Activated T-helper 1 cell treated with anti-CD3 and anti-CD28 coated beads, Interleukin-2, amount 50 U/mL, for 16 hours (primary cell): ENCODE measurements at regions not wholly inside any gene's neighbourhood (a gene's known extent, or its start where the extent isn't known, plus 50 kb on each side); places are given as distances from the start of the nearest gene placed in this dataset.

Source experiments
- DNase-seq, 2 donors: peaks; one replicate each; pipeline ENCODE4 v3.0.0-alpha.2; 2020; ENCODE audit warnings: low read depth in 1 of 2, low spot score in 1 of 2

- no peak for DNase-seq
Observed at GRCh38 chr15:39140060-39140604, 440.7 kb upstream of the THBS1 start.

GRCh38 chr15:39142500-39142899 is 438.4 kb upstream of the THBS1 start:
- DNase-seq, result no peak

DNA sequence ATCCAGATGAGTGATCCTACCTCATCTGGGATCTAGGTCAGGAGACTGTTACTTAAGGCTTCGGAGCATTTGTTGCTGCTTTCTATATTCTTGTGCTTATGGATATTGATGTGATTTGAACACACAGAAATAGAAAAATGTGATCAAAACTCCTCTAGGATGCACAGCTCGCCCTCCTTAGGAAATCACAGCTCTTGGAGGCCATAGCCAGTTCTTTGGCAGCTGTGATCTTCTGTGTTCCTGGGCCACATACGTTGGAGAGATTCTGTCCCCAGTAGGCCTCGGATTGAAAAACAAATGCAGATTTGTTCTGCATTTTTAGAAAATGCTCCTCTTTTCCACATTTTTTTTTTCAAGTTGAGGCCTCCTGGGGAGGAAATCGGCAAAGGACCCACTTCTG is 437.4 kb upstream of the THBS1 start:
- no peak for DNase-seq

DNA sequence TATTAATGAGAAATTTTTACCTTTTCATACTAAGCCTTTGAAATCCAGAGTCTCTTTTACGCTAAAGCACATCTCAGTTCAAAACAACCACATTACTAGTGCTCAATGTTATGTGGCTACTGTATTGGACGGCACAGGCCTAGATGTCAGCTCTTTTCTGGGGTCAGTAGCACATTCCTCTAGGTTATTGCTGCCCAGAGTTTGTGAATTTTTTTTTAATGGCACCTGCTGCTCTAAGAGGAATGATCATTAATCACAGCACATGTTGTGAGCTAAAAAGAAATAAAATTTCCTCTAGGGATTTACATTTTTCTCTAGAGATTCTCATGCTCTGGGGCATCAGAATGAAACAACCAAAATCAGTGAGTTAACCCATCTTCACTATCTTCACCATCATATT is 436.8 kb upstream of the THBS1 start:
- DNase-seq, result no peak

DNA sequence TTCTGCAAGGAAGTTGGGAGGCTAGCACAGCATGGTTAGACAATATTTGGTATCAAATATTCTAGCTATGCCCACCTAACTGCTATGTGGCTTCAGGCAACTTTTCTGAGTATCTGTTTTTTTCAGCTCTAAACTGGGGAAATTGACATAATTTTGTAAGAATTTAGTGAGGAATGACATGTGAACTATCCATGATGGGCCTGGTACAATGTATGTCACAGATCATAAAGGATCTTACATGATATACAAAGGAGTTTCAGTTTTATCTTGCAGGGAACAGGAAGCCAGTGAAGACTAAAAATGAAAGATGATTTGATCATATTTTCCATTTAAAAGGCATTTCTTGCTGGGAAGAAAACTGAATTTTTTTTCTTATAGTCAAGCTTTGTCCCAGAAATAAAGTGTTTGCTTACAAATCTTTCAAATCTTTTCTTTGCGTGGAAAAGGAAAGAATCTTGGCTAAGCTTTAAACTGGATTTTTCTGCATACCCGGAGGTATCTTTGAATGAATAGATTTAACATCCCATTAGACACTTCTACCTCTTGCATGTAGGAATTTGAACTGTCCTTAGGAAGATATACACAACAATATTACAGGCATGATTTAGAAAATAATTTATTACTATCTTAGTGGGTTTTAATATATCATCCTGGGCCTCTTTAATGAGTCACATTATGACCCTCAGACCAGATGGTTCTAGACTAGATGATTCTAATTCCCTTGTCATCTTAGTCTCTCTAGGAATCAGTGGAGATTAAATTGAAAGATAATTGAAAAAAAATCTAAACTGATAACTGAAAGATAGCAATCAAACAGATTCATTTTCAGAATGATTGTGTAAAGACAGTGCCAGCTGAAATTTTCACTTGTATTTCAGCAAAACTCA is 436.0 kb upstream of the THBS1 start:
- DNase-seq, result no peak

DNA sequence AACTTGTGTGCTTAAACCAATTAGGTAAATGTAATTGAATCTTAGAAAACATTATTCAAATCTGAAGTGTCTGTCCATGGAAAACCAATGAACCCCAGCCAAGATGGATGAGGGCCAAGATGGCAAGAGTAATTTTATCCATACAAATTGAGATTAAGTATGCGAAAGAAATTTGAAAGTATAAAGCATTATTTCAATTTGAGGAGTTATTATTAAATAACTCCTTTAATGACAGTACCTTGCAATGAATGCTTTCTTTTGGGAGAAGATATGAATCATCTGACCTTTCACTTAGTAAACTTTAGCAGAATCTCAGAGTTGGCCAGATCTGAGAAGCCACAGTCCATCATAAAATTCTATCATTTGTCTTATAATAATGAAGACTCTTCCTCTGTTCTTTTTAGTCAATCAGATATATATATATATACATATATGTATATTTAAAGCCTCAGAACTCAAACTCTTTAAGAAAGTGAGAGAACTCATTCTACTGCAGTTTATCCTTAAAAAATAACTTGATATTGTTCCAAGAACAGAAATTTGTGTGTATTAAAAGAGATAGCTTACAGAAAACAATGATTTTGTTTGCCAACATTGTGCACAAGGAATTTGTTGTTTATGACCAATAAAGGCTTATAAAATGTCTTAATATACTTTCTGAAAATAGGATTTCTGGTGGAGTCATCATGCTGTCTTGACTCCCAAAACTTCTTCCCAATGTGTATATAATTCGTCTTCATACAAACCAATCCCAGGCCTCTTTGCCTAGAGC is 434.8 kb upstream of the THBS1 start:
- no peak for DNase-seq

GRCh38 chr15:39149636-39150150 is 431.2 kb upstream of the THBS1 start:
- DNase-seq, result no peak

- no peak for DNase-seq
Observed at GRCh38 chr15:39151545-39151944, 429.3 kb upstream of the THBS1 start.

DNA sequence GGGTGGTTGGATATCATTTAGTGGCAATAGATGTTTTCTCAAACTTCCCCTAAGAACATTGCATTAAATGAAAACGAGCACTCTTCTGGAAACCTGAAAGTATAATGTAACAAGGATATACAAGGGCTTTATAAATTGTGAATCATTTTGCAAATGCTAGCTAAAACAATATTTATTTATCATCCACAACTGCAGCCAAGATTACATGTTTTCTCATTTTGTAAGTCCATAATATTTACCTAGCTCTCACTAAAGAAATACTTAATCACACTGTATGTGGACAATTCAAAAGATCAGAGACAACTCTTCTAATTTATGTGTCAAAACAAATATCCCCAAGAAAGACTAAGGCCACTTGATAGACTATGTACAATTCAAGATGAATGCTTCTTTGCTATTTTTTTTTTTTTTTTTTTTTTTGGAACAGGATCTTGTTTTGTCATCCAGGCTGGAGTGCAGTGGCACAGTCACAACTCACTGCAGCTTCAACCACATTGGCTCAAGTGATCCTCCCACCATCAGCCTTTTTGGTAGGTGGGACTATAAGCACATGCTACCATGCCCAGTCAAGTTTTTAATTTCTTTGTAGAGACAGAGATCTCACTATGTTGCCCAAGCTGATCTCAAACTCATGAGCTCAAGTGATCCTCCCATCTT is 427.7 kb upstream of the THBS1 start:
- no peak for DNase-seq

GRCh38 chr15:39153716-39154115 is 427.2 kb upstream of the THBS1 start:
- no peak for DNase-seq

- DNase-seq, result no peak
Observed at GRCh38 chr15:39154227-39154638, 426.6 kb upstream of the THBS1 start.

DNA sequence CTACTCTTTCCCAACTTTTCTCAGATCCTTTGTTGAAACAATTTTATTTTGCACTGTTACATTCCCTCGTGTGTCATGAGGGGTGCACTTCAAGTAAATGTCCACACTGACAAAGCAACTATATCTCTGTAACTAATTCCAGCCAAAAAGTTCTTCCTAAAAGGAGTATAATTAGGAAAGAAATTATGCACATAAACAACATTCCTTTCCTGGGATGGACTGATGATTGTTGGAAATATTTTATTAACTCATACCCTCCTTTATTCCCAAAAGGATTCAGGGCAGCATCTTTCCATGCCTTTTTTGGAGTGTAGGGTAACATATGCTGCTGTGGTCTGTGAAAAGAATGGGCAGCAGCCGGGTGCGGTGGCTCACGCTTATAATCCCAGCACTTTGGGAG is 426.1 kb upstream of the THBS1 start:
- DNase-seq, result no peak

DNA sequence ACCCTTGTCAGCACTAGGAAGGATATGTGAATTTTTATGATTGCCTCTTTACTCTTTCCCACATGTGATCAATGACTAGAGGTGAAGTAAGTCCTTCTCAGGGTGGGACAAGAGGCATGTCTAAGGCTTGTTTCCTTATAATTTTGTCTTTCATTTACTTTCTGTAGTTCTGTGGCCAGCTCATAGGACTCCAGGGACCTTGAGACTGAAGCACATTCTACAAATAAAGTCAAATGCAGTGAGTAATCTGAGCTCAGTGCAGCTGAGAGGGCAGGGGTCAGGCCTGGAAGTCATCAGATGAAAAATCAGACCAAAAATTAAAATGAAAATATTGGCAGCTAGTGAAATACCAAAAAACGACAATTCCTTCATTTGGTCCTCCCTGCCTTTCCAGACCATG is 424.7 kb upstream of the THBS1 start:
- DNase-seq, result no peak

DNA sequence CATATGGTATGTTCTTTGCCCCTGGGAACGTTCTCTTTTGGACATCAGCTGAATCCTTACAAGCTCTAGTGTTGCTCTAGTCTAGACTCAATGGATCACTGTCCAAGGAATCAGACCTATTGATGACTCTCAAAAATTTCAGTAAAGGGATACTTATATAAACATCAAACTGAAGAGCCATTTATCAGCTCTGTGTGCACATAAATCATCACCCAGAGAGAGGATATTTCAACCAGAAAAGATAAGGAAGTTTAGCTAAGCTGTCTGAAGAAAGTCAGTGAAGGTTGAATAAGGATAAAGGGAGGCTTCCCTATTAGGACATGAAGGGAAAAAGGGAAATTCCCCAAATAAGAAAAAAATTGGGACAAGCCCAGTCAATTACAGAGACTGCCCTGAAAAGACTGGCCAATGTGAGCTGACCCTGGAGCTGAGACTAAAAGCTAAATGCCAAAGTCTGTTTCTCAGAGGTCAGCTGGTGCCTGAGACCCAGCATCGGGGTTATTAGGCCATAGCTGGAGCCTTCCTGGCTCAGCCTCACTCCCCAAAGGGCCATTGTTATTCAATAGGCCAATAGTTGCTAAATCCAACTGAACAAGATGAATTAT is 424.1 kb upstream of the THBS1 start:
- DNase-seq, result no peak

DNA sequence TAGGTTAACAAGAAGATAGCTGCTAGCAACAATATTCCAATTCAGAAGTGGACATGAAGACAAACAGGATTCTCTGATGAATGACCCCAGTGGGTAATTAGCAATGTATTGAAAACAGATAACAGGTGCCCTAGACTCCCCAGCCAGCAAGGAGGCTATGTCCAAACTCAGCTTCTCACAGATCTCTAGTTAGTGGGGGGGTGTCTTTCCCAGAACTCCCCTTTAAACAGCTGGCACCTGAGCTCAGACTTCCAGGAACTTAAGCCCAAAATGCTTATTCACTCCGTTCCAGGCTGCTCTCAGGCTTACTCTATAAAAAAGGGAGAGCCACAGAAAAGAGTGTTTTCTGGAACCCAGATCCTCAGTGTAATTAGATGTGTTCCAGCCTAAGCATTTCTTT is 423.0 kb upstream of the THBS1 start:
- DNase-seq, result no peak

- no peak for DNase-seq
Observed at GRCh38 chr15:39159833-39160232, 421.0 kb upstream of the THBS1 start.

GRCh38 chr15:39161096-39161495 is 419.8 kb upstream of the THBS1 start:
- DNase-seq, result no peak

GRCh38 chr15:39165020-39165706 is 415.7 kb upstream of the THBS1 start:
- DNase-seq, result no peak

- no peak for DNase-seq
Observed at GRCh38 chr15:39167164-39168058, 413.5 kb upstream of the THBS1 start.
